Endothelial cell of umbilical vein (primary cell): ENCODE measurements at regions not wholly inside any gene's neighbourhood (a gene's known extent, or its start where the extent isn't known, plus 50 kb on each side); places are given as distances from the start of the nearest gene placed in this dataset.

Experiments
- BruUV-seq: library from RNA; stranded (reverse); fragments of 400-500 nt; replicated peaks from 2 replicates; lab custom pipeline; 2021; lab: Mats Ljungman, UMichigan
- CTCF ChIA-PET: fragments of 300-600, 350-600 bp; sonication (Branson Sonifier 250); formaldehyde crosslinking; loops from one replicate; lab custom pipeline; 2021; ENCODE audit warnings: antibody characterized with exemption, inconsistent platforms; lab: Charles Lee
- POLR2A ChIA-PET: fragments of 300-600, 350-600 bp; sonication (Branson Sonifier 250); formaldehyde crosslinking; loops from one replicate; lab custom pipeline; 2021; ENCODE audit warnings: antibody characterized with exemption, inconsistent platforms; lab: Charles Lee
- DNase-seq: peaks from one replicate; pipeline ENCODE4 v3.0.0-alpha.2; 2011; ENCODE audit warnings: low read depth, low spot score
- FAIRE-seq: peaks from 2 replicates; lab custom pipeline; 2011; peaks lifted over from hg19 to GRCh38; lab: Jason Lieb, UNC
- H2AFZ ChIP-seq: 2 replicates; pipeline ENCODE4 v1.6.0; 2012; ENCODE audit warnings: low read depth, low read length, control low read depth, inconsistent platforms
- H3K27ac ChIP-seq: 2 replicates; pipeline ENCODE4 v1.5.1; 2011; ENCODE audit warnings: low read depth, mild to moderate bottlenecking, control low read depth, low read length, moderate library complexity; ENCODE audit not compliant: insufficient read depth
- H3K27me3 ChIP-seq, 2 experiments: 2 replicates each; pipeline versions ENCODE4 v1.6.0 to v1.6.1; 2011; ENCODE audit warnings: low read length in 2 of 2, mixed read lengths in 1 of 2; ENCODE audit not compliant: control insufficient read depth in 2 of 2, insufficient read depth in 2 of 2
- H3K36me3 ChIP-seq, 2 experiments: 2 replicates in 1 of 2; 3 replicates in 1 of 2; pipeline ENCODE4 v1.5.1; 2011; ENCODE audit warnings: low read length in 2 of 2, mild to moderate bottlenecking in 1 of 2, moderate library complexity in 1 of 2; ENCODE audit not compliant: control insufficient read depth in 2 of 2, insufficient read depth in 2 of 2; ENCODE audit errors: extremely low read depth in 1 of 2
- H3K4me1 ChIP-seq: 3 replicates; pipeline ENCODE4 v1.5.1; 2011; ENCODE audit warnings: mild to moderate bottlenecking, low read length; ENCODE audit not compliant: control insufficient read depth, insufficient read depth; ENCODE audit errors: extremely low read depth
- H3K4me2 ChIP-seq: 2 replicates; pipeline ENCODE4 v1.6.1; 2011; ENCODE audit warnings: low read length, control low read depth, mixed read lengths; ENCODE audit not compliant: insufficient read depth
- H3K4me3 ChIP-seq, 3 experiments: fragments of 200-600 bp in 1 of 3; sonication (generic), shearing (Covaris generic) in 1 of 3; replicated peaks in 1 of 3; 2 replicates each; pipeline ENCODE4 v1.5.1; 2011 to 2016; ENCODE audit warnings: control low read depth in 3 of 3, low read length in 3 of 3, mild to moderate bottlenecking in 2 of 3, inconsistent platforms in 1 of 3, low read depth in 1 of 3, moderate library complexity in 1 of 3; ENCODE audit not compliant: insufficient read depth in 1 of 3
- H3K79me2 ChIP-seq: 2 replicates; pipeline ENCODE4 v1.6.0; 2012; ENCODE audit warnings: low read length, inconsistent platforms; ENCODE audit not compliant: control insufficient read depth, insufficient read depth
- H3K9ac ChIP-seq: replicated peaks from 2 replicates; pipeline ENCODE3; 2011; ENCODE audit warnings: low read length, control low read depth; ENCODE audit not compliant: insufficient read depth; ENCODE audit errors: extremely low read depth
- H3K9me1 ChIP-seq: replicated peaks from 3 replicates; pipeline ENCODE4 v1.6.0; 2011; ENCODE audit warnings: mild to moderate bottlenecking, low read length; ENCODE audit not compliant: control insufficient read depth, insufficient read depth; ENCODE audit errors: extremely low read depth
- H3K9me3 ChIP-seq: replicated peaks from 2 replicates; pipeline ENCODE4 v1.5.1; 2012; ENCODE audit warnings: low read length, inconsistent platforms; ENCODE audit not compliant: control insufficient read depth, insufficient read depth
- H4K20me1 ChIP-seq: replicated peaks from 2 replicates; pipeline ENCODE3; 2011; ENCODE audit warnings: mild to moderate bottlenecking, low read length; ENCODE audit not compliant: control insufficient read depth, insufficient read depth; ENCODE audit errors: extremely low read depth
- EZH2 ChIP-seq: IDR thresholded peaks from 2 replicates; pipeline ENCODE4 v1.6.1; 2012; ENCODE audit warnings: borderline replicate concordance, low read depth, mild to moderate bottlenecking, moderate library complexity, low read length, inconsistent platforms; ENCODE audit not compliant: severe bottlenecking
- FOS ChIP-seq: IDR thresholded peaks from 2 replicates; pipeline ENCODE4 v1.6.1; 2011; ENCODE audit warnings: mild to moderate bottlenecking, low read length, moderate library complexity, borderline replicate concordance; ENCODE audit not compliant: insufficient read depth
- GATA2 ChIP-seq: IDR thresholded peaks from 2 replicates; pipeline ENCODE4 v1.7.0; 2011; ENCODE audit warnings: low read depth, mild to moderate bottlenecking, moderate library complexity, mixed read lengths, low read length; ENCODE audit not compliant: insufficient read length, insufficient read depth
- JUN ChIP-seq: IDR thresholded peaks from 2 replicates; pipeline ENCODE4 v1.6.1; 2011; ENCODE audit warnings: borderline replicate concordance, low read depth; ENCODE audit not compliant: insufficient read length, insufficient read depth
- MYC ChIP-seq: IDR thresholded peaks from one replicate; pipeline ENCODE4 v1.6.1; 2011; ENCODE audit warnings: mild to moderate bottlenecking, low read depth, low read length
- POLR2A ChIP-seq: IDR thresholded peaks from 2 replicates; pipeline ENCODE4 v1.6.1; 2012; ENCODE audit warnings: low read depth, mild to moderate bottlenecking, control low read depth, low read length
- POLR2AphosphoS5 ChIP-seq: IDR thresholded peaks from 2 replicates; pipeline ENCODE4 v1.6.1; 2012; ENCODE audit warnings: low read depth, mild to moderate bottlenecking, control low read depth, low read length, moderate library complexity; ENCODE audit not compliant: insufficient read depth
- dilution Hi-C: fragments of 300-500 bp; cut with MboI; formaldehyde crosslinking; loops from one replicate; pipeline ENCODE4 v1.15.0; 2019; ENCODE audit warnings: low sequenced_read_pairs; ENCODE audit not compliant: extremely low pct_ligation_motif_present
- intact Hi-C: fragments of 100-400 bp; cut with micrococcal nuclease; formaldehyde crosslinking; loops from one replicate; pipeline ENCODE4 v1.10.0; 2022
- TF ChIP-seq, protein P1 (sequence below): IDR thresholded peaks from 2 replicates; pipeline ENCODE4 v1.6.1; 2011; ENCODE audit not compliant: insufficient read depth, insufficient read length
- TF ChIP-seq, protein P2 (sequence below), 2 donors: IDR thresholded peaks; 1 replicate in 1 of 2; 2 replicates in 1 of 2; pipeline ENCODE4 v1.5.1; 2011; ENCODE audit warnings: low read length in 2 of 2, mild to moderate bottlenecking in 2 of 2, moderate library complexity in 2 of 2, control low read depth in 1 of 2, inconsistent platforms in 1 of 2, low read depth in 1 of 2; ENCODE audit not compliant: insufficient read depth in 1 of 2; ENCODE audit errors: extremely low read depth in 1 of 2

DNA sequence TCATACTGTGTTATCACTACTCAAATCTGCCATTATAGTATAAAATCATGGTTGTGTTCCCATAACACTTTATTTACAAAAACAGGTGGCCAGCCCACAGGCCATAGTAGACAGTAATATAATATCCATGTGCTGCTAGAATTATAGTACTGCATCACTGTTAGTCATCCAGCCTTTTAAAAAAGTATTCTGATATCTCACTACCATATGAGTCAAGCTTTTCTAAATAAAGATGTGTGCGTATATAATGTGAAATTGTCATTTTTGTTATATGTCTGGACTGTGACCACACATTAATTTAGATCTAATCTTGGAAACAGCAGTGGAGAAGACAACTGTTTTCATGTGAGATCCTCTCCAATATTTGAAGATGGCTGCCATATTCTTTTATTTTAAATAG, 1049.1 kb upstream of the GOT2 start:
- Histone ChIP-seq H2AFZ (no peak overlapping the region), H3K27ac (no peak overlapping the region), H3K27me3 (no peaks in the 10 kb centered on the region), H3K4me2 (no peak overlapping the region), H3K9ac (no peak overlapping the region), H3K79me2 (no peaks in the 10 kb centered on the region), H3K36me3 (no peaks in the 10 kb centered on the region), H3K9me3 (no peaks in the 10 kb centered on the region), H3K9me1 (no peaks in the 10 kb centered on the region), H3K4me1 (no peaks in the 10 kb centered on the region), H3K4me3 (no peak overlapping the region), H4K20me1 (no peaks in the 10 kb centered on the region)
- FAIRE-seq (no peak), DNase-seq (no peak)
- intact Hi-C loops (no loop called here), dilution Hi-C loops (no loop called here)
- no TSS peak for BruUV-seq
- ChIA-PET CTCF (no interaction called here), POLR2A (no interaction called here)
- TF ChIP-seq GATA2, result no peak
- TF ChIP-seq, protein P1, sequence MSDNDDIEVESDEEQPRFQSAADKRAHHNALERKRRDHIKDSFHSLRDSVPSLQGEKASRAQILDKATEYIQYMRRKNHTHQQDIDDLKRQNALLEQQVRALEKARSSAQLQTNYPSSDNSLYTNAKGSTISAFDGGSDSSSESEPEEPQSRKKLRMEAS, result no peak
- TF ChIP-seq, protein P2, sequence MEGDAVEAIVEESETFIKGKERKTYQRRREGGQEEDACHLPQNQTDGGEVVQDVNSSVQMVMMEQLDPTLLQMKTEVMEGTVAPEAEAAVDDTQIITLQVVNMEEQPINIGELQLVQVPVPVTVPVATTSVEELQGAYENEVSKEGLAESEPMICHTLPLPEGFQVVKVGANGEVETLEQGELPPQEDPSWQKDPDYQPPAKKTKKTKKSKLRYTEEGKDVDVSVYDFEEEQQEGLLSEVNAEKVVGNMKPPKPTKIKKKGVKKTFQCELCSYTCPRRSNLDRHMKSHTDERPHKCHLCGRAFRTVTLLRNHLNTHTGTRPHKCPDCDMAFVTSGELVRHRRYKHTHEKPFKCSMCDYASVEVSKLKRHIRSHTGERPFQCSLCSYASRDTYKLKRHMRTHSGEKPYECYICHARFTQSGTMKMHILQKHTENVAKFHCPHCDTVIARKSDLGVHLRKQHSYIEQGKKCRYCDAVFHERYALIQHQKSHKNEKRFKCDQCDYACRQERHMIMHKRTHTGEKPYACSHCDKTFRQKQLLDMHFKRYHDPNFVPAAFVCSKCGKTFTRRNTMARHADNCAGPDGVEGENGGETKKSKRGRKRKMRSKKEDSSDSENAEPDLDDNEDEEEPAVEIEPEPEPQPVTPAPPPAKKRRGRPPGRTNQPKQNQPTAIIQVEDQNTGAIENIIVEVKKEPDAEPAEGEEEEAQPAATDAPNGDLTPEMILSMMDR (IDR thresholded peaks at IDR 0.05; ENCODE audit: extremely low read depth in 1 of 2, insufficient read depth in 1 of 2, low read depth in 1 of 2, low read length in 2 of 2), result no peak
- no peak for TF ChIP-seq MYC
- TF ChIP-seq FOS, result no peak
- no peak for TF ChIP-seq POLR2A
- TF ChIP-seq EZH2, result no peak
- no peak for TF ChIP-seq JUN
- TF ChIP-seq POLR2AphosphoS5, result no peak
